Prostate gland (tissue), 2 donors: ENCODE measurements at regions not wholly inside any gene's neighbourhood (a gene's known extent, or its start where the extent isn't known, plus 50 kb on each side); places are given as distances from the start of the nearest gene placed in this dataset.

Source experiments
- DNase-seq: peaks from one replicate; pipeline ENCODE4 v3.0.0-alpha.2; 2019; ENCODE audit warnings: low spot score
- H3K27ac ChIP-seq, 2 donors: fragments of 200-600 bp; sonication (generic); 2 replicates each; pipeline ENCODE4 v1.5.1; 2017 to 2019
- H3K27me3 ChIP-seq: fragments of 200-600 bp; sonication (generic); replicated peaks from 2 replicates; pipeline ENCODE4 v1.5.1; 2019; ENCODE audit not compliant: insufficient read depth
- H3K36me3 ChIP-seq, 2 donors: fragments of 200-600 bp; sonication (generic); 1 replicate in 1 of 2; 2 replicates in 1 of 2; pipeline versions ENCODE4 v1.5.1 to v1.8.1; 2017 to 2019
- H3K4me1 ChIP-seq: fragments of 200-600 bp; sonication (generic); replicated peaks from 2 replicates; pipeline ENCODE4 v1.5.1; 2019
- H3K4me3 ChIP-seq, 2 donors: fragments of 200-600 bp; sonication (generic); 2 replicates each; pipeline ENCODE4 v1.5.1; 2017 to 2019
- H3K9me3 ChIP-seq: fragments of 200-600 bp; sonication (generic); 2 replicates; pipeline ENCODE4 v1.5.1; 2017
- POLR2A ChIP-seq: fragments of 450-650 bp; IDR thresholded peaks from one replicate; pipeline ENCODE4 v1.6.1; 2016; ENCODE audit warnings: antibody characterized with exemption, mild to moderate bottlenecking
- POLR2AphosphoS5 ChIP-seq: sonication (generic); formaldehyde crosslinking; IDR thresholded peaks from one replicate; pipeline ENCODE4 v1.6.1; 2017; ENCODE audit warnings: antibody characterized with exemption
- WGBS: methylation state at CpG from one replicate; pipeline ENCODE4 v1.1.5; 2018; 5-methylcytosine and 5-hydroxymethylcytosine counted together
- intact Hi-C: fragments of 100-400 bp; cut with DNase I; formaldehyde crosslinking; loops from one replicate; pipeline ENCODE4 v1.14.2; 2022
- TF ChIP-seq, protein P1 (sequence below), 4 experiments: fragments of 200-600 bp in 2 of 4; fragments of 450-650 bp in 2 of 4; sonication (generic) in 2 of 4; IDR thresholded peaks; 1 replicate in 3 of 4; 2 replicates in 1 of 4; pipeline ENCODE4 v1.5.1; 2016 to 2019; ENCODE audit warnings: antibody characterized with exemption in 4 of 4, mild to moderate bottlenecking in 2 of 4, moderate library complexity in 2 of 4

DNA sequence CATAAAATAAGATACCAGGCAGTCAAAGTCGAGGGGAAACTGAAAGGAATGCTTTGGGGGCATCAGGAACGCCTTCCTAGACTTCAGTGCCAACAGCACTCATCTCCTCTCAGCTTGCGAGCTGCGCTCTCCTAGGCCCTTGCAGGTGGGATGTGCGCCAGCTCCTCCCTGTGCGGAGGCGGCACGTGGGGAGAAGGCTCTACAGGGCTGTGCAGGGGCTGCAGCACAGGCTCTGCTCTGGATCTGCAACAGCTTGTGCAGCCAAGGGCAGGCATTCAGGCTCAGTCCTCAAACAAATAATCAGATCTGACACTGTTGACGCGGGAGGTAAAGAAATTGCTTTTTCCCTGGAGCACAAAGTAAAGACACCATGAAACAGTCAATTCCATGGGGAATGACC, 144.8 kb downstream of the TTLL2 start:
- TF ChIP-seq POLR2A (no peak), POLR2AphosphoS5 (no peak)
- TF ChIP-seq, protein P1, sequence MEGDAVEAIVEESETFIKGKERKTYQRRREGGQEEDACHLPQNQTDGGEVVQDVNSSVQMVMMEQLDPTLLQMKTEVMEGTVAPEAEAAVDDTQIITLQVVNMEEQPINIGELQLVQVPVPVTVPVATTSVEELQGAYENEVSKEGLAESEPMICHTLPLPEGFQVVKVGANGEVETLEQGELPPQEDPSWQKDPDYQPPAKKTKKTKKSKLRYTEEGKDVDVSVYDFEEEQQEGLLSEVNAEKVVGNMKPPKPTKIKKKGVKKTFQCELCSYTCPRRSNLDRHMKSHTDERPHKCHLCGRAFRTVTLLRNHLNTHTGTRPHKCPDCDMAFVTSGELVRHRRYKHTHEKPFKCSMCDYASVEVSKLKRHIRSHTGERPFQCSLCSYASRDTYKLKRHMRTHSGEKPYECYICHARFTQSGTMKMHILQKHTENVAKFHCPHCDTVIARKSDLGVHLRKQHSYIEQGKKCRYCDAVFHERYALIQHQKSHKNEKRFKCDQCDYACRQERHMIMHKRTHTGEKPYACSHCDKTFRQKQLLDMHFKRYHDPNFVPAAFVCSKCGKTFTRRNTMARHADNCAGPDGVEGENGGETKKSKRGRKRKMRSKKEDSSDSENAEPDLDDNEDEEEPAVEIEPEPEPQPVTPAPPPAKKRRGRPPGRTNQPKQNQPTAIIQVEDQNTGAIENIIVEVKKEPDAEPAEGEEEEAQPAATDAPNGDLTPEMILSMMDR (IDR thresholded peaks at IDR 0.05) = no peak
- DNase-seq = no peak
- WGBS = 34% methylated on average over 10 of the region's 10 CpGs
- H3K27me3 ChIP-seq = no peaks in the 10 kb centered on the region
- H3K27ac ChIP-seq = no peak overlapping the region
- intact Hi-C loops = no loop called here
- no peaks in the 10 kb centered on the region for H3K36me3 ChIP-seq
- H3K4me3 ChIP-seq = no peak overlapping the region
- H3K4me1 ChIP-seq = peaks cover 3% of the 10 kb centered on the region
- no peaks in the 10 kb centered on the region for H3K9me3 ChIP-seq

DNA sequence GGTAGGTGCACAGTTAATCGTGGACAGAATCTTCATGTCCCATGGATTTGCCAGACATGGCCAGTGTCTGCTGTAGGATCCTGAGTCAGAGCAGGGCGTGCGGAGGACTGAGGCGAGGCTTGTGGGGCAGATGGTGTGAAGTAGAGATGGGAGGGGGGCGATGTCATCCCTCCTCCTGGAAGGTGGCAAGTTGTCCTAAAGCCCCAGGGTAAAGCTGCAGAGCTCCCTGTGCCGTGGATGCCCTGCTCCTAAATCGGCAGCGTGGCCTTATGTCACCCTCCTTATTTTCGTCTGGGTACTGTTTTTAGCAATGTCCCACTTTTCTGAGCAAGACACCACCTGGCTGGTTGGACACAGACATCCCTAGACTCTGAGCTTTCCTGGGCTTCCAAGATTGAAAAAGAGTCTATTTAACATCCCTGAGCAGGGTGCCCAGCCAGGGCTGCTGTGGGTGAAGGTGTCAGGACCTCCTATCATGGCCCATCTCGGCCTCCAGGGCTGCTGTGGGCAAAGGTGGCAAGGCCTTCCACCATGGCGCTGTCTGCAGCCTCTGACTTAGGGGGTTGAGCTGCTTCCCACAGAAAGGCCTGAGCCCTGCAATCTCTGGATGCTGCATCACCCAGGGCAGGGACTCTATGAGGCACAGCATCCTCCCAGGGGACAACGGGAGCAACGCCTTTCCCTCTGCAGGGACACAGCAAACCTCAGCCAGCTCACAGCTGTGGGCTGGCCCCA, 145.4 kb downstream of the TTLL2 start:
- WGBS = 86% methylated on average over 13 of the region's 13 CpGs
- no peak overlapping the region for H3K27ac ChIP-seq
- no peaks in the 10 kb centered on the region for H3K36me3 ChIP-seq
- H3K27me3 ChIP-seq = no peaks in the 10 kb centered on the region
- no peak overlapping the region for H3K4me3 ChIP-seq
- intact Hi-C loops = no loop called here
- peaks cover 3% of the 10 kb centered on the region for H3K4me1 ChIP-seq
- TF ChIP-seq, protein P1 (IDR thresholded peaks at IDR 0.05) = no peak
- TF ChIP-seq POLR2AphosphoS5 = no peak
- no peak for TF ChIP-seq POLR2A
- DNase-seq = no peak
- H3K9me3 ChIP-seq = no peaks in the 10 kb centered on the region

DNA sequence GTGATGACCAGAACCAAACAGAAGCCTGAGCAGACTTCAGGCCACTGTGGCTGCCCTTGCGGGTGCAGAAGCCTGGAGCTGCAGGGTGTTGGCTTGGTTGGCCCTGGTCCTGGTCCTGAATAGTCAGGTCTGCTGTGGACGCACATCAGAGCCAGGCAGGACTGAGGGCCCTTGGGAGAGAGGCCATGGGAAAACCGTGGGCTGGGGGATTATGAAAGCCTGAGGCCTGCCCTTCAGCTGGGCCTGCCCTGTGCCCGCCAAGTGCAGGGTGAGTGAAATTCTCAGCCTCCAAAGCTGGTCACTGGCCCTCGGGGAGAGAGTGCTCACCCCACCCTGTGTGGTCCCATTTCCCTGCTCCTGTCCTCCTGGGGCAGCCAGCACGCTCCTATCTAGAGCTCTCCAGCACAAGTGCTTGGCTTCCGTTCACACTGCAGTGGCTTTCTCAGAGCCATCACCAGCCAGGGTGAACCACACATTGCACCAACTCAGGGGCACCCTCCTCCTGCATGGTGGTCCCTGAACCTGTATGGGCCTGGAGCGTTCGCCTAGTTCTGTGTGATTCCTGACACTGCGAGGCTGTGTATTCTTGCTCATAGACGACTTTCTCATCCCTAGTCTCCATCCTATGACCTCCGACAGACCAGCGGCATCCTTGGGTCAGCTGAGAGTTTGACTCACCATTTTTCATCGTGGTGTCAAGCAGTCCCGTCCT, 146.1 kb downstream of the TTLL2 start:
- H3K4me3 ChIP-seq = no peak overlapping the region
- H3K36me3 ChIP-seq = no peaks in the 10 kb centered on the region
- H3K27me3 ChIP-seq = no peaks in the 10 kb centered on the region
- no peak for DNase-seq
- intact Hi-C loops = no loop called here
- WGBS = 97% methylated on average over 15 of the region's 15 CpGs
- H3K4me1 ChIP-seq = peaks cover 3% of the 10 kb centered on the region
- H3K9me3 ChIP-seq = no peaks in the 10 kb centered on the region
- no peak for TF ChIP-seq POLR2AphosphoS5
- no peak for TF ChIP-seq POLR2A
- TF ChIP-seq, protein P1 (IDR thresholded peaks at IDR 0.05) = no peak
- no peak overlapping the region for H3K27ac ChIP-seq

DNA sequence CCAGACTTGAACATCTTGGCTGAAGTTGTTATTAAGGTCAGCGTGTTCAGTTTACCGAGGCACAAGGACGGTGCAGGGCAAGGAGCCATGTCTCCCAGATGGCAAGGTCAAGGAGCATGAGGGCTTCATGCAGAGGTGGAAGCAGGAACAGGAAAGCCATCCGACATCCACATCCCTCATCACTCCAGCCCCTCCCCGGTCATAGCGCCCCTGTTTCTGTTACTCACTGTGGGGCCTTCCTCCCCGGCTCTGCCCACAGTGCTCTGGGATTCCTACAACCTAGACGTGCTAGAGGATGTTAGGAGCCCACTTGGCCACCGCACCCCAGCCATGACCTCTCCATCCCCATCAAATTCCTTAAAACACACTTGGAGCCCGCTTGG, 146.7 kb downstream of the TTLL2 start:
- Histone ChIP-seq H3K36me3 (no peaks in the 10 kb centered on the region), H3K4me1 (peaks cover 3% of the 10 kb centered on the region), H3K27ac (no peak overlapping the region), H3K27me3 (no peaks in the 10 kb centered on the region), H3K4me3 (no peak overlapping the region), H3K9me3 (no peaks in the 10 kb centered on the region)
- intact Hi-C loops = no loop called here
- no peak for TF ChIP-seq POLR2AphosphoS5
- TF ChIP-seq, protein P1 (IDR thresholded peaks at IDR 0.05) = no peak
- TF ChIP-seq POLR2A = no peak
- no peak for DNase-seq
- 96% methylated on average over 10 of the region's 10 CpGs for WGBS

DNA sequence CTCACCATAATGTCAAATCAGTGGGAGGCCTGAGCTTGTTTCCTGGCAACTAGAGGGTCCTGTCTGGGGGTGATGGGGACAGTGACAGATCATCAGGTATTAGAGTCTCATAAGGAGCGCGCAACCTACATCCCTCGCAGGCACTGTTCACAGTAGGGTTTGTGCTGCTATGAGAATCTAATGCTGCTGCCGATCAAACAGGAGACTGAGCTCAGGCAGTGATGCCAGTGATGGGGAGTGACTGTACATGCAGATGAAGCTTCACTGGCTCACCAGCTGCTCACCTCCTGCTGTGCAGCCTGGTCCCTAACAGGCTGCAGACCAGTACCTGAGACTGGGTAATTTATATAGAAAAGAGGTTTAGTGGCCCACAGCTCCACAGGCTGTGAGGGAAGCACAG, 147.3 kb downstream of the TTLL2 start:
- 97% methylated on average over 4 of the region's 4 CpGs for WGBS
- no peaks in the 10 kb centered on the region for H3K27me3 ChIP-seq
- intact Hi-C loops = no loop called here
- no peaks in the 10 kb centered on the region for H3K9me3 ChIP-seq
- TF ChIP-seq, protein P1 (IDR thresholded peaks at IDR 0.05) = no peak
- TF ChIP-seq POLR2A = no peak
- TF ChIP-seq POLR2AphosphoS5 = no peak
- no peak for DNase-seq
- H3K36me3 ChIP-seq = no peaks in the 10 kb centered on the region
- H3K4me3 ChIP-seq = no peak overlapping the region
- H3K27ac ChIP-seq = no peak overlapping the region
- peaks cover 3% of the 10 kb centered on the region for H3K4me1 ChIP-seq
